Midbrain (tissue), 1 donor: ENCODE measurements at regions not wholly inside any gene's neighbourhood (a gene's known extent, or its start where the extent isn't known, plus 50 kb on each side); places are given as distances from the start of the nearest gene placed in this dataset.

Experiments used
- DNase-seq: peaks from one replicate; lab custom pipeline; 2025; lab: John Stamatoyannopoulos, UW

- no peak for DNase-seq
Observed at GRCh38 chr18:78650926-78651325, 328.7 kb upstream of the SALL3 start.

GRCh38 chr18:78652001-78652545 lies 327.5 kb upstream of the SALL3 start:
- DNase-seq, result no peak

- DNase-seq, result no peak
Observed at GRCh38 chr18:78655921-78656320, 323.7 kb upstream of the SALL3 start.

- DNase-seq, result no peak
Observed at GRCh38 chr18:78656346-78656925, 323.2 kb upstream of the SALL3 start.

- DNase-seq, result no peak
Observed at GRCh38 chr18:78658531-78658930, 321.1 kb upstream of the SALL3 start.

GRCh38 chr18:78659057-78659456 lies 320.6 kb upstream of the SALL3 start:
- no peak for DNase-seq

GRCh38 chr18:78659748-78660147 lies 319.9 kb upstream of the SALL3 start:
- no peak for DNase-seq

GRCh38 chr18:78660311-78660710 lies 319.3 kb upstream of the SALL3 start:
- no peak for DNase-seq

- no peak for DNase-seq
Observed at GRCh38 chr18:78661316-78661715, 318.3 kb upstream of the SALL3 start.

GRCh38 chr18:78662879-78663278 lies 316.7 kb upstream of the SALL3 start:
- DNase-seq, result no peak

GRCh38 chr18:78664048-78664447 lies 315.6 kb upstream of the SALL3 start:
- DNase-seq, result no peak

- DNase-seq, result no peak
Observed at GRCh38 chr18:78664848-78665247, 314.8 kb upstream of the SALL3 start.

GRCh38 chr18:78665644-78666043 lies 314.0 kb upstream of the SALL3 start:
- no peak for DNase-seq

- DNase-seq, result no peak
Observed at GRCh38 chr18:78666666-78667335, 312.8 kb upstream of the SALL3 start.

- no peak for DNase-seq
Observed at GRCh38 chr18:78670778-78671391, 308.7 kb upstream of the SALL3 start.

GRCh38 chr18:78671551-78671950 lies 308.1 kb upstream of the SALL3 start:
- no peak for DNase-seq

GRCh38 chr18:78672862-78673446 lies 306.7 kb upstream of the SALL3 start:
- DNase-seq, result no peak

GRCh38 chr18:78673516-78674321 lies 305.9 kb upstream of the SALL3 start:
- DNase-seq, result no peak

- no peak for DNase-seq
Observed at GRCh38 chr18:78675231-78675630, 304.4 kb upstream of the SALL3 start.

GRCh38 chr18:78676622-78677482 lies 302.8 kb upstream of the SALL3 start:
- no peak for DNase-seq
